HS-5 (cell line): ENCODE measurements at regions not wholly inside any gene's neighbourhood (a gene's known extent, or its start where the extent isn't known, plus 50 kb on each side); places are given as distances from the start of the nearest gene placed in this dataset.

ENCODE experiments used
- DNase-seq: peaks from one replicate; pipeline ENCODE4 v3.0.0-alpha.2; 2012; ENCODE audit warnings: low read depth

GRCh38 chr4:120977435-120977997 lies 55.0 kb upstream of the PRDM5 start:
- peak; percentile 6 for DNase-seq

GRCh38 chr4:120973207-120973606 lies 50.7 kb upstream of the PRDM5 start:
- DNase-seq = no peak
